Astrocyte of the cerebellum (primary cell): ENCODE measurements at regions not wholly inside any gene's neighbourhood (a gene's known extent, or its start where the extent isn't known, plus 50 kb on each side); places are given as distances from the start of the nearest gene placed in this dataset.
A peak's percentile ranks its signal among the peaks of the same experiment; 100 is the strongest.

Experiments used
- DNase-seq: peaks from one replicate; pipeline ENCODE4 v3.0.0-alpha.2; 2011; ENCODE audit warnings: low read depth
- H3K4me3 ChIP-seq: 2 replicates; pipeline ENCODE4 v1.5.1; 2011; ENCODE audit warnings: mild to moderate bottlenecking, low read depth, low read length, moderate library complexity
- CTCF ChIP-seq: IDR thresholded peaks from 2 replicates; pipeline ENCODE4 v1.5.1; 2012; ENCODE audit warnings: low read length, low read depth, moderate library complexity, mild to moderate bottlenecking; ENCODE audit errors: missing control alignments
- in situ Hi-C: cut with HindIII; loops from 2 replicates; pipeline ENCODE4 v1.10.0; 2017; ENCODE audit warnings: low sequenced_read_pairs

- no peak overlapping the region for H3K4me3 ChIP-seq
- no peak for DNase-seq
- in situ Hi-C loops = no loop called here
- TF ChIP-seq CTCF = no peak
These were observed 894.6 kb downstream of the FAM181B start for GRCh38 chr11:81839016-81839415.

- in situ Hi-C loops = no loop called here
- DNase-seq = no peak
- H3K4me3 ChIP-seq = no peak overlapping the region
These were observed 903.7 kb downstream of the FAM181B start for GRCh38 chr11:81829976-81830375.

GRCh38 chr11:81825346-81825745, 908.3 kb downstream of the FAM181B start:
- no peak for TF ChIP-seq CTCF
- no peak overlapping the region for H3K4me3 ChIP-seq
- in situ Hi-C loops = no loop called here
- no peak for DNase-seq

More at GRCh38 chr11:81829976-81830375, 903.7 kb downstream of the FAM181B start:
- TF ChIP-seq CTCF = no peak

- in situ Hi-C loops = no loop called here
- H3K4me3 ChIP-seq = no peak overlapping the region
- no peak for TF ChIP-seq CTCF
- no peak for DNase-seq
These were observed 914.2 kb downstream of the FAM181B start for GRCh38 chr11:81819462-81819861.

GRCh38 chr11:81804858-81805257, 928.8 kb downstream of the FAM181B start:
- no peak for TF ChIP-seq CTCF
- in situ Hi-C loops = no loop called here
- H3K4me3 ChIP-seq = no peak overlapping the region

GRCh38 chr11:81802591-81802990, 931.1 kb downstream of the FAM181B start:
- in situ Hi-C loops = no loop called here
- no peak for TF ChIP-seq CTCF
- DNase-seq = no peak
- H3K4me3 ChIP-seq = no peak overlapping the region

More at GRCh38 chr11:81804858-81805257, 928.8 kb downstream of the FAM181B start:
- no peak for DNase-seq

GRCh38 chr11:81792416-81792815, 941.2 kb downstream of the FAM181B start:
- H3K4me3 ChIP-seq = no peak overlapping the region
- TF ChIP-seq CTCF = no peak
- in situ Hi-C loops = no loop called here
- peak; percentile 54 for DNase-seq
